Skeletal muscle tissue (tissue), 3 donors: ENCODE measurements at regions not wholly inside any gene's neighbourhood (a gene's known extent, or its start where the extent isn't known, plus 50 kb on each side); places are given as distances from the start of the nearest gene placed in this dataset.

Experiments used
- H3K27ac ChIP-seq: one replicate; pipeline ENCODE4 v1.7.0; 2013; ENCODE audit warnings: mild to moderate bottlenecking, low read depth, low read length, inconsistent platforms
- H3K27me3 ChIP-seq, 3 donors: one replicate each; pipeline ENCODE4 v1.7.0; 2013; ENCODE audit warnings: low read length in 3 of 3; ENCODE audit not compliant: control insufficient read depth in 3 of 3, insufficient read depth in 3 of 3
- H3K36me3 ChIP-seq, 3 donors: one replicate each; pipeline ENCODE4 v1.7.0; 2013; ENCODE audit warnings: low read length in 3 of 3; ENCODE audit not compliant: control insufficient read depth in 3 of 3, insufficient read depth in 3 of 3
- H3K4me1 ChIP-seq, 3 donors: one replicate each; pipeline ENCODE4 v1.7.0; 2013; ENCODE audit warnings: low read length in 3 of 3, mild to moderate bottlenecking in 3 of 3; ENCODE audit not compliant: control insufficient read depth in 3 of 3, insufficient read depth in 3 of 3
- H3K4me3 ChIP-seq, 3 donors: one replicate each; pipeline ENCODE4 v1.7.0; 2013; ENCODE audit warnings: low read length in 3 of 3
- H3K9ac ChIP-seq, 3 donors: one replicate each; pipeline ENCODE4 v1.7.0; 2013; ENCODE audit warnings: low read length in 3 of 3, mild to moderate bottlenecking in 3 of 3, moderate library complexity in 2 of 3, low read depth in 1 of 3
- H3K9me3 ChIP-seq, 3 donors: one replicate each; pipeline ENCODE4 v1.7.0; 2013; ENCODE audit warnings: low read length in 3 of 3; ENCODE audit not compliant: control insufficient read depth in 3 of 3
- donor health status: Osteomylitis.

DNA sequence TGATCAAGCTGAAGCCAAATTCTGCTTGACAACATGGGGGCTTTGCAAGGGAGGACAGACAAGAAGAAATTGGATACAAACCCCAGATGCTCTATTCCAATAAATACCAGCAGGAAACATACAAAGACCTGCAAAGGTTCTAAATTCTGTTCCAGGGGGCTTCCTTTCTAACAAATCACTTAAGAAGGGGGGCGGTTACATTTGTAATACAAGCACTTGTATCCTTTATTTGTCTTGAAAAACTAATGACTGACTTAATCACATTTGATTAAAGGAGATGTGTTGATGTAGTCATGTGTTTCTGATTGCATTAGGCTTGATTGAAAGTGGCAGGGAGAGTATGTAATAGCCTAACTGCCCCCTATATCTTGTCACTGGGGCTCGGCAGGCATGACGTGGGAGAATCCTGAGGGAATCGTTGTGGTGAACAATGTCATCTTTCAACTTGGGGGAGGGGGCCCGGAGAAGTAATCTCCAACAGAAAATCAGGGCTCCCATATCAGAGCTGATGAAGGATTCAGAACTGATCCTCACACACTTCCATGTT is 361.7 kb downstream of the INSC start:
- H3K4me3 ChIP-seq, result no peak overlapping the region
- no peaks in the 10 kb centered on the region for H3K9me3 ChIP-seq

DNA sequence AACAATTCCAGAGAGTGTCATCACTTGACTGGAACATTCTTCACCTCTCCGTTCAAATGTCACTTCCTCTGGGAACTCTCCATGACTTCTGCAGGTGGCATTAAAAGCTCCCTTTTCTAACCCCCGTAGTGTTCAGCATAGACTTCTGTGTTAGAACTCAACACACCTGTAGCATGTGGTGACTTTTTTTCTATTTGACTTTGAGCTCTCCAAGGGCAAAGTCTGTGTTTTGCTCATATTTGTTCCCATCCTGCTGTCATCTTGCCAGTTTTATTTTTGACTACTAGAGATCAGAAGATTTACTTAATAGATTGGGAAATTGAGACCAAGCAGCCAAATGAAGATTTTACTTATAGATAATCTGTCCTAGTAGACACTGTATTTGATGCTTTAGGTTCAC is 367.1 kb downstream of the INSC start:
- Histone ChIP-seq H3K36me3 (no peaks in the 10 kb centered on the region), H3K4me1 (no peaks in the 10 kb centered on the region), H3K9ac (no peak overlapping the region), H3K27me3 (no peaks in the 10 kb centered on the region), H3K27ac (no peak overlapping the region), H3K9me3 (no peaks in the 10 kb centered on the region), H3K4me3 (no peak overlapping the region)

More for the DNA sequence above, 361.7 kb downstream of the INSC start:
- Histone ChIP-seq H3K9ac (no peak overlapping the region), H3K36me3 (no peaks in the 10 kb centered on the region), H3K4me1 (no peaks in the 10 kb centered on the region), H3K27me3 (no peaks in the 10 kb centered on the region), H3K27ac (no peak overlapping the region)

DNA sequence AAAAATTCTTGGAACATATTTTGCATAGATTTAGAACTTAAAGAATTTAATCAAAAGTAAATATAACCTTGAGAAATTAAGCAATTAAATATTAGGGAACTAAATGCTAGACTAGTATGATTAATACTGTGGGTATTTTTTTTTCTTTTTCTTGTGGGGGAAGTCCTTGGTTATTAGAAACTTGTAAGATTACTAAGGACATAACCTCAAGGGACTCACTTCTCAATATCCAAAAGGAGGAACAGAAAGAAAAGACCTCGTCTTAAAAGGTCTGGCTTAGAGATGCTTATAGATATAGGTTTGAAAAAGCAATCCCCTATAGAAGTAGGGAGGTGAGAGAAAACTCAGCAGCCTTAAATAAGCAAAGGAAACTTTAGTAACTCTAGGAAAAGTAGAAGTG is 368.5 kb downstream of the INSC start:
- no peak overlapping the region for H3K4me3 ChIP-seq
- no peaks in the 10 kb centered on the region for H3K4me1 ChIP-seq
- H3K27me3 ChIP-seq, result no peaks in the 10 kb centered on the region
- H3K27ac ChIP-seq, result no peak overlapping the region
- no peaks in the 10 kb centered on the region for H3K36me3 ChIP-seq
- H3K9me3 ChIP-seq, result no peaks in the 10 kb centered on the region
- no peak overlapping the region for H3K9ac ChIP-seq

DNA sequence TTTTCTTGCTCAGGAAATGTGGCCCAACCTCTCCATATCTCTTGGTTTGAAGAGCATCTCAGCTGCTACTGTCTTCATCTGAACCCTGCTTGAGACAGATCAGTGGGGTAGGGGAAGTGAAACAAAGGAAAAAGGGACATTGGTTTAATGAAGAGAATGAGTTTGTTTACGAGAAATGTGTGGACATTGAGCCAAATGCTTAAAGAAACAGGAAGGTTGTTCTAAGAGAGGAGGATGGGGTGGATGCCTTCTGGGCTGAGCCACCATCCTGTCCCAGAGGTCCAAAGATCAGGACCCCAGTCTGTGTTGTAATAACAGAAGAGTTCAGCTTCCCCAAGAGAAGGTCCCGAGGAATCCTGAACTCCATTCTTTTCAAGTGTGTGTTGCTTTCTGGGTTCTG is 369.7 kb downstream of the INSC start:
- Histone ChIP-seq H3K4me1 (no peaks in the 10 kb centered on the region), H3K27me3 (no peaks in the 10 kb centered on the region), H3K9me3 (no peaks in the 10 kb centered on the region), H3K9ac (no peak overlapping the region), H3K27ac (no peak overlapping the region), H3K4me3 (no peak overlapping the region), H3K36me3 (no peaks in the 10 kb centered on the region)

DNA sequence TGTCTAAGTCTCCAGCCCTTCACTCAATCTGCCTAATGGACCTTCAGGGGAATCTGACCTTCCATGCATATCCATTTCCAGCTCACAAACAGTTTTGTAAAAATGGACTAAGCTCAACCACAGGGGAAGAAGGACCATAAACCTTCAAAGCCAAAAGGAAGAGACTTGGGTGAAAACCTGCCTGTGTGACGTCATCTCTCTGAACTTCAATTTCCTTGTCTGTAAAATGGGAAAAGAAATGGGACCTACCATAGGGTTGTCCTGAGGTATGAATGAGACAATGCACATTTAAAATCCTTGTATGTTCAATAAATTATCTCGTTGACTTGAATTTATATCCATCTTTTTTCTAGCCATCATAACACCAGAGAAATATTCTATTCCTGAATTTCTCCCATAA is 370.7 kb downstream of the INSC start:
- no peaks in the 10 kb centered on the region for H3K9me3 ChIP-seq
- H3K9ac ChIP-seq, result no peak overlapping the region
- no peak overlapping the region for H3K4me3 ChIP-seq
- no peak overlapping the region for H3K27ac ChIP-seq
- no peaks in the 10 kb centered on the region for H3K36me3 ChIP-seq
- H3K27me3 ChIP-seq, result no peaks in the 10 kb centered on the region
- no peaks in the 10 kb centered on the region for H3K4me1 ChIP-seq

DNA sequence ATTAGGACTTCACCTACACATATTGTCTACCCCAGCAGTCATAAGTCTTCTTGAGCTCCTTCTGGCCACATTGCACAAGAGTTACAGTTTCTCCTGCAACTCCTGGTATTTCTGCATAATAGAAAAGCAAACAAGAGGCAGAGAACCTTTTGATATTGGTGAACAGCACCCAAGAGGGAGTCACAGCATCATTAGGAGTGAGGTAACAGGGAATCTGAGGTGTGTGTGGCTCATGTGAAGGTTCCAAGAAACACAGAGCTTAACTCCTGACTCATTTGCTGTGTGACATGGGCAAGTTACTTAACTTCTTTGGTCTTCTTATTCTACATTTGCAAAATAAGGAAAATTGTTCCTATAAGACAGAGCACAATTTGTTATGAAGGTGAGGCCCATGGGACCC is 374.6 kb downstream of the INSC start:
- Histone ChIP-seq H3K36me3 (no peaks in the 10 kb centered on the region), H3K9me3 (no peaks in the 10 kb centered on the region), H3K27me3 (no peaks in the 10 kb centered on the region), H3K4me3 (no peak overlapping the region), H3K9ac (no peak overlapping the region), H3K27ac (no peak overlapping the region), H3K4me1 (no peaks in the 10 kb centered on the region)

DNA sequence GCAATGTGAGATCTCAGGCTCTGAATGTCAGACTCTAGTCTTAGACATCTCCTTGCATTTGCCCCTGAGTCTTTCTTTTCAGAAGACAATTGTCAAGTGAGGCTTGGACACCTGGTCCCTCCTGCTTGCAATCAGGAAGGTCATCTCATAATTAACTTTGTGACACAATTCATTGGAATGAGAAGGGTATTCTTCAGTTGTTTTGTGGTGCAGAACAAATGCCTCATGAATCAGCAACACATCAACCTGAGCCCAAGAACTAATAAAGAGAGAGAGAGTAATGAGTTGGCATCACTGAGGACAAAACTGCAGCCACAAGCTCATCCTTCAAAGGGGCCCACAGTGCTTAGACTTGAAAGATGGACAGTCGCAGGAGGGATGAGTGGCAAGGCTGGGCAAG is 375.8 kb downstream of the INSC start:
- Histone ChIP-seq H3K9ac (no peak overlapping the region), H3K36me3 (no peaks in the 10 kb centered on the region), H3K4me1 (no peaks in the 10 kb centered on the region), H3K27me3 (no peaks in the 10 kb centered on the region), H3K9me3 (no peaks in the 10 kb centered on the region), H3K27ac (no peak overlapping the region), H3K4me3 (no peak overlapping the region)

DNA sequence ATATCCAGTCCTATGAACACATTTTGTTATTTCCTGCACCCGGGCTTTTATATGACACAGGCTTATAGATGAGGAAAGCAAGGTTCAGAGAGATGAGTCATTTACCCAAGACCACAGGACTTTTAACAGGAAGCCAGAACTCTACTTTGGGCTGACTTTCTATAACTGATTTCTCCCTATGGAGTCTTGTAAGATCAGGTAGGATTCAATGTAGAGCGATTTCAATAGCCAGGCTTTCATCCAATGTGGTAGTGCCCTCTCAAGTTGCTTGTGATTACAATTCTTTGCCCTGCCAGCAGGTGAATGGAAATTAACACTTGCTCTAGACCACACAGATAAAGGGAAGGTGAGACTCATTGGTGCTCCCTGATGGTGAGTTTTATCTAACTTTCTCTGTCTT is 378.3 kb downstream of the INSC start:
- H3K4me1 ChIP-seq, result no peaks in the 10 kb centered on the region
- no peaks in the 10 kb centered on the region for H3K36me3 ChIP-seq
- no peak overlapping the region for H3K4me3 ChIP-seq

DNA sequence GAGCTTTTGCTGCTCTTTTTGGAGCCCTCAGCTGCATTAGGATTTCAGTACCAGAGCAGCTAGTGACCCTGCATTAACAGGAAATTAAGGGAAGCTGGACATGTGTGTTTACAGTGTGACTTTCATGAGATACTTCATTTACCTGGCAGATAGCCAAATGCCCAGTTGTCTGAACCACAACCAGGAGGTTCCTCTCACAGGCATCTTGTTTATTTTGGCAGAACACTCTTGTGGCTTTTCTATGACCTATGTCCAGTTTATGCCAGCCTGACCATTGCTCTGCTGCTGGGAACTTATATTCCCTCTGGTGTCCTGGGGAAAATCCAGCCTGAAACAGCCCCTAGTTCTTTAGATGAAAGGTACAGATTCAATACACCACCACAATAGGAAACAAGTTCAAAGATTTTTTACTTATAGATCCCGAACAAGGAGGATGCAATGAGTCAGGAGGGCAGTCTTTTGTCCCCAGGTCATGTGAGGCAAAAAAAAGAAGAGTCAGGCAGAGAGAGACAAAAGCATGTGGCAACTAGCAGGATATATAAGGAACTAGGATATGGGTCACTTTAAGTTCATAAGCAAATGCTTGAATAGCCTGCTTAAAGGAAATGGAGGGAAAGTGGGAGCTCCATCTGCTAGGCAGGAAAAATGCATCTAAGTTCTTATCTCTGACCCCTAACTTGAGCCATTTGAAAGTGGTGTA is 379.3 kb downstream of the INSC start:
- H3K27me3 ChIP-seq, result no peaks in the 10 kb centered on the region
- no peak overlapping the region for H3K27ac ChIP-seq
- H3K9ac ChIP-seq, result no peak overlapping the region
- H3K4me3 ChIP-seq, result no peak overlapping the region
- H3K9me3 ChIP-seq, result no peaks in the 10 kb centered on the region
- H3K36me3 ChIP-seq, result no peaks in the 10 kb centered on the region
- no peaks in the 10 kb centered on the region for H3K4me1 ChIP-seq

More for the DNA sequence above, 378.3 kb downstream of the INSC start:
- no peak overlapping the region for H3K27ac ChIP-seq
- H3K9ac ChIP-seq, result no peak overlapping the region
- H3K9me3 ChIP-seq, result no peaks in the 10 kb centered on the region
- H3K27me3 ChIP-seq, result no peaks in the 10 kb centered on the region

DNA sequence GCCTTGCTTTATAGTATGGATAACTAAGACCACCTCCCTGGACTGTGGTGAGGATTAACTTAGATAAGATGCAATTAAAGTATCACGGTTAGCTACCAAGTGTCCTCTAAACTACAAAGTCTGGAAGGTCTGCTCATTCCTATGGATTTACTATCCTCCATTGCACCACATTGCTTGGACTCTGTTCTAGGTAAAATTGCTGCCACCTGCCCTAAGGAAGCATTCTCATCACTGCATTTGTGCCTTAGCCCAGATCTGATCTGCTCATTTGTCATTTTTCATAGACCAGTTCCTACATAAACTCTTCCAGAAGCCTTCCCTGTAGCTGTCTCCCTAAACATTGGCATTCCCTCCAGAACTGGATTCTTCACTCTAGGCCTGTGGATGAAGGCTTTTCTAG is 380.0 kb downstream of the INSC start:
- no peak overlapping the region for H3K9ac ChIP-seq
- H3K4me3 ChIP-seq, result no peak overlapping the region
- peaks cover 0 to 3% (median 0%) of the 10 kb centered on the region in 3 donors for H3K4me1 ChIP-seq
- no peak overlapping the region for H3K27ac ChIP-seq
- H3K27me3 ChIP-seq, result no peaks in the 10 kb centered on the region
- H3K36me3 ChIP-seq, result no peaks in the 10 kb centered on the region
- H3K9me3 ChIP-seq, result no peaks in the 10 kb centered on the region
